Neural cell (in vitro differentiated cells): ENCODE measurements at regions not wholly inside any gene's neighbourhood (a gene's known extent, or its start where the extent isn't known, plus 50 kb on each side); places are given as distances from the start of the nearest gene placed in this dataset.
A peak's percentile ranks its signal among the peaks of the same experiment; 100 is the strongest.

Experiments used
- H2AFZ ChIP-seq: fragments of 200-600, 300-800 bp; sonication (generic), shearing (Covaris generic); 2 replicates; pipeline ENCODE4 v1.6.0; 2014; ENCODE audit warnings: low read depth, mild to moderate bottlenecking, antibody characterized with exemption, low read length, moderate library complexity
- H3F3A ChIP-seq: fragments of 200-600 bp; shearing (Covaris generic); 2 replicates; pipeline ENCODE4 v1.6.1; 2016; ENCODE audit warnings: mild to moderate bottlenecking, moderate library complexity, mixed read lengths, antibody characterized with exemption, low read length; ENCODE audit not compliant: insufficient read depth, poor library complexity, severe bottlenecking
- H3K27ac ChIP-seq: fragments of 200-600, 300-800 bp; sonication (generic), shearing (Covaris generic); 2 replicates; pipeline ENCODE4 v1.5.1; 2014; ENCODE audit warnings: mild to moderate bottlenecking, low read length, moderate library complexity
- H3K27me3 ChIP-seq: fragments of 300-800, 200-600 bp; sonication (generic), shearing (Covaris generic); 2 replicates; pipeline ENCODE4 v1.6.0; 2014; ENCODE audit warnings: mild to moderate bottlenecking, low read depth, low read length, moderate library complexity; ENCODE audit not compliant: insufficient read depth
- H3K36me3 ChIP-seq: fragments of 300-800, 200-600 bp; sonication (generic), shearing (Covaris generic); 2 replicates; pipeline ENCODE4 v1.5.1; 2014; ENCODE audit warnings: mild to moderate bottlenecking, antibody characterized with exemption, low read length, moderate library complexity; ENCODE audit not compliant: insufficient read depth
- H3K4me2 ChIP-seq: fragments of 300-800, 200-600 bp; sonication (generic), shearing (Covaris generic); 2 replicates; pipeline ENCODE4 v1.6.0; 2014; ENCODE audit warnings: mild to moderate bottlenecking, low read length
- H3K4me3 ChIP-seq: fragments of 300-800, 200-600 bp; sonication (generic), shearing (Covaris generic); 2 replicates; pipeline ENCODE4 v1.5.1; 2014; ENCODE audit warnings: mild to moderate bottlenecking, low read length, moderate library complexity
- H3K79me2 ChIP-seq: fragments of 200-600 bp; shearing (Covaris generic); replicated peaks from 2 replicates; pipeline ENCODE4 v1.6.0; 2014; ENCODE audit warnings: mild to moderate bottlenecking, low read length, moderate library complexity; ENCODE audit not compliant: insufficient read depth
- H3K9ac ChIP-seq: fragments of 300-800, 200-600 bp; sonication (generic), shearing (Covaris generic); 2 replicates; pipeline ENCODE4 v1.6.1; 2016; ENCODE audit warnings: mild to moderate bottlenecking, low read length, mixed read lengths
- H3K9me2 ChIP-seq: fragments of 200-600 bp; shearing (Covaris generic); 2 replicates; pipeline ENCODE4 v1.6.1; 2016; ENCODE audit warnings: mild to moderate bottlenecking, low read length, mixed read lengths; ENCODE audit not compliant: insufficient read depth
- H3K9me3 ChIP-seq: fragments of 200-600, 300-800 bp; sonication (generic), shearing (Covaris generic); 2 replicates; pipeline ENCODE4 v1.6.1; 2016; ENCODE audit warnings: mild to moderate bottlenecking, mixed run types, low read length, moderate library complexity, mixed read lengths
- H4K20me1 ChIP-seq: fragments of 200-600 bp; shearing (Covaris generic); 2 replicates; pipeline ENCODE4 v1.6.1; 2016; ENCODE audit warnings: mild to moderate bottlenecking, mixed run types; ENCODE audit not compliant: insufficient read depth
- EP300 ChIP-seq: fragments of 450-650 bp; conservative IDR thresholded peaks from 2 replicates; pipeline ENCODE4 v1.6.1; 2014; ENCODE audit warnings: antibody characterized with exemption, mild to moderate bottlenecking, moderate library complexity; ENCODE audit not compliant: poor library complexity, severe bottlenecking
- EZH2 ChIP-seq: fragments of 200-600, 300-800 bp; shearing (Covaris generic), sonication (generic); IDR thresholded peaks from 2 replicates; pipeline ENCODE4 v1.6.1; 2014; ENCODE audit warnings: antibody characterized with exemption, low read length, borderline replicate concordance, mild to moderate bottlenecking; ENCODE audit not compliant: insufficient read depth, poor library complexity, severe bottlenecking
- MXI1 ChIP-seq: fragments of 450-650 bp; conservative IDR thresholded peaks from 2 replicates; pipeline ENCODE4 v1.6.1; 2014; ENCODE audit warnings: antibody characterized with exemption, mild to moderate bottlenecking; ENCODE audit not compliant: poor library complexity, severe bottlenecking
- POLR2AphosphoS5 ChIP-seq: IDR thresholded peaks from 2 replicates; pipeline ENCODE4 v1.6.1; 2012
- RAD21 ChIP-seq: fragments of 450-650 bp; conservative IDR thresholded peaks from 2 replicates; pipeline ENCODE4 v1.6.1; 2014; ENCODE audit warnings: antibody characterized with exemption, mild to moderate bottlenecking, moderate library complexity
- SMC3 ChIP-seq: fragments of 450-650 bp; conservative IDR thresholded peaks from 2 replicates; pipeline ENCODE4 v1.6.1; 2014; ENCODE audit warnings: antibody characterized with exemption, mild to moderate bottlenecking, moderate library complexity; ENCODE audit not compliant: poor library complexity
- TAF1 ChIP-seq: IDR thresholded peaks from 2 replicates; pipeline ENCODE4 v1.6.1; 2012; ENCODE audit warnings: low read depth
- TF ChIP-seq, protein P1 (sequence below): IDR thresholded peaks from 2 replicates; pipeline ENCODE4 v1.6.1; 2012; ENCODE audit warnings: borderline replicate concordance
- TF ChIP-seq, protein P2 (sequence below): fragments of 450-650 bp; IDR thresholded peaks from 2 replicates; pipeline ENCODE4 v1.5.1; 2014; ENCODE audit warnings: antibody characterized with exemption, mild to moderate bottlenecking, moderate library complexity; ENCODE audit not compliant: poor library complexity, severe bottlenecking

DNA sequence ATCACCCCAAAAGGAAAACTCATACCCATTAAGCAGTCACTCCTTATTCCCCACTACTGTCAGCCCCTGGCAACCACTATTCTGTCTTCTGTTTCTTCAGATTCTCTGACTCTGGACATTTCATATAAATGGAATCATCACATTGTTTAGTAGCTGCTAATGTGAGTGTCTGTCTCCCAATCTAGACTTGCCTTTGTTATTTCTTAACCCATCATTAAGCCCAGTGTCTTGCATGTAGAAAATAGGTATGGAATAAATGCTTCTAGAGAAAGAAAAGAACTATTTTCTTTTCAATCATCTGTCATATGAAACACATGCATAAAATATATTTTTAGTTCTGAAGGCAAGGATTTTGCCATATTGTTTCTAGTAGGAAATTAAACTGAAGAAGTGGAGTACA is 610.0 kb downstream of the PLPP3 start:
- no peaks in the 10 kb centered on the region for H4K20me1 ChIP-seq
- no peak overlapping the region for H3K4me3 ChIP-seq
- no peaks in the 10 kb centered on the region for H3K9me2 ChIP-seq
- H3K9me3 ChIP-seq = no peaks in the 10 kb centered on the region
- H3F3A ChIP-seq = peaks cover 2% of the 10 kb centered on the region
- H3K27me3 ChIP-seq = no peaks in the 10 kb centered on the region
- H2AFZ ChIP-seq = no peak overlapping the region
- peak overlapping the region; percentile 62 for H3K27ac ChIP-seq
- H3K9ac ChIP-seq = no peak overlapping the region
- H3K36me3 ChIP-seq = no peaks in the 10 kb centered on the region
- TF ChIP-seq EP300 = peak; percentile 90
- TF ChIP-seq POLR2AphosphoS5 = peak; percentile 59
- TF ChIP-seq TAF1 = no peak
- no peak for TF ChIP-seq RAD21
- TF ChIP-seq, protein P1, sequence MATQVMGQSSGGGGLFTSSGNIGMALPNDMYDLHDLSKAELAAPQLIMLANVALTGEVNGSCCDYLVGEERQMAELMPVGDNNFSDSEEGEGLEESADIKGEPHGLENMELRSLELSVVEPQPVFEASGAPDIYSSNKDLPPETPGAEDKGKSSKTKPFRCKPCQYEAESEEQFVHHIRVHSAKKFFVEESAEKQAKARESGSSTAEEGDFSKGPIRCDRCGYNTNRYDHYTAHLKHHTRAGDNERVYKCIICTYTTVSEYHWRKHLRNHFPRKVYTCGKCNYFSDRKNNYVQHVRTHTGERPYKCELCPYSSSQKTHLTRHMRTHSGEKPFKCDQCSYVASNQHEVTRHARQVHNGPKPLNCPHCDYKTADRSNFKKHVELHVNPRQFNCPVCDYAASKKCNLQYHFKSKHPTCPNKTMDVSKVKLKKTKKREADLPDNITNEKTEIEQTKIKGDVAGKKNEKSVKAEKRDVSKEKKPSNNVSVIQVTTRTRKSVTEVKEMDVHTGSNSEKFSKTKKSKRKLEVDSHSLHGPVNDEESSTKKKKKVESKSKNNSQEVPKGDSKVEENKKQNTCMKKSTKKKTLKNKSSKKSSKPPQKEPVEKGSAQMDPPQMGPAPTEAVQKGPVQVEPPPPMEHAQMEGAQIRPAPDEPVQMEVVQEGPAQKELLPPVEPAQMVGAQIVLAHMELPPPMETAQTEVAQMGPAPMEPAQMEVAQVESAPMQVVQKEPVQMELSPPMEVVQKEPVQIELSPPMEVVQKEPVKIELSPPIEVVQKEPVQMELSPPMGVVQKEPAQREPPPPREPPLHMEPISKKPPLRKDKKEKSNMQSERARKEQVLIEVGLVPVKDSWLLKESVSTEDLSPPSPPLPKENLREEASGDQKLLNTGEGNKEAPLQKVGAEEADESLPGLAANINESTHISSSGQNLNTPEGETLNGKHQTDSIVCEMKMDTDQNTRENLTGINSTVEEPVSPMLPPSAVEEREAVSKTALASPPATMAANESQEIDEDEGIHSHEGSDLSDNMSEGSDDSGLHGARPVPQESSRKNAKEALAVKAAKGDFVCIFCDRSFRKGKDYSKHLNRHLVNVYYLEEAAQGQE = no peak
- no peaks in the 10 kb centered on the region for H3K79me2 ChIP-seq
- no peak overlapping the region for H3K4me2 ChIP-seq

DNA sequence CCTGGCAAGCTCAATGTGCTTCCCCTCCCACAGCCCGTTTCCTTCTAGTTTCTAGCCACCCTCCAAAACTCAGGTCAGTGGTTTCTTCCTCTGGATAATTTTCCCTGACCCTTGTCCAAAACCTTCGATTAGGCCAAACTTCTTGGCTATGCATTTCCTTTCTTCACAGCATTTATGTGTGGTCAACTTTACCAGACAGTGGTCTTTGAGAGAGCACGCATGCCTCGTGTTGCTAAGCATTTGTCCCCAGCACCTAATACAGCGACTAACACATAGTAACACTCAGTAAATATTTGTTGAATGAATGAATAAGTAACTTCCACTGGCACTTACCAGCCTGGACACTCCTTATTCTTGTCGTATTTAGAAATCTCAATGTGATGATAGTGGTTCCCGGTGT is 610.7 kb downstream of the PLPP3 start:
- peaks cover 2% of the 10 kb centered on the region for H3F3A ChIP-seq
- H2AFZ ChIP-seq = no peak overlapping the region
- TF ChIP-seq EZH2 (no peak), EP300 (no peak), POLR2AphosphoS5 (no peak), RAD21 (no peak), TAF1 (no peak), SMC3 (no peak), MXI1 (no peak)
- TF ChIP-seq, protein P1 = no peak
- TF ChIP-seq, protein P2, sequence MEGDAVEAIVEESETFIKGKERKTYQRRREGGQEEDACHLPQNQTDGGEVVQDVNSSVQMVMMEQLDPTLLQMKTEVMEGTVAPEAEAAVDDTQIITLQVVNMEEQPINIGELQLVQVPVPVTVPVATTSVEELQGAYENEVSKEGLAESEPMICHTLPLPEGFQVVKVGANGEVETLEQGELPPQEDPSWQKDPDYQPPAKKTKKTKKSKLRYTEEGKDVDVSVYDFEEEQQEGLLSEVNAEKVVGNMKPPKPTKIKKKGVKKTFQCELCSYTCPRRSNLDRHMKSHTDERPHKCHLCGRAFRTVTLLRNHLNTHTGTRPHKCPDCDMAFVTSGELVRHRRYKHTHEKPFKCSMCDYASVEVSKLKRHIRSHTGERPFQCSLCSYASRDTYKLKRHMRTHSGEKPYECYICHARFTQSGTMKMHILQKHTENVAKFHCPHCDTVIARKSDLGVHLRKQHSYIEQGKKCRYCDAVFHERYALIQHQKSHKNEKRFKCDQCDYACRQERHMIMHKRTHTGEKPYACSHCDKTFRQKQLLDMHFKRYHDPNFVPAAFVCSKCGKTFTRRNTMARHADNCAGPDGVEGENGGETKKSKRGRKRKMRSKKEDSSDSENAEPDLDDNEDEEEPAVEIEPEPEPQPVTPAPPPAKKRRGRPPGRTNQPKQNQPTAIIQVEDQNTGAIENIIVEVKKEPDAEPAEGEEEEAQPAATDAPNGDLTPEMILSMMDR = no peak
- no peaks in the 10 kb centered on the region for H3K9me2 ChIP-seq
- H3K36me3 ChIP-seq = no peaks in the 10 kb centered on the region
- H3K4me2 ChIP-seq = no peak overlapping the region
- H3K79me2 ChIP-seq = no peaks in the 10 kb centered on the region
- H4K20me1 ChIP-seq = no peaks in the 10 kb centered on the region
- H3K27ac ChIP-seq = peak overlapping the region; percentile 62
- H3K9me3 ChIP-seq = no peaks in the 10 kb centered on the region
- no peaks in the 10 kb centered on the region for H3K27me3 ChIP-seq
- peak overlapping the region; percentile 0 for H3K9ac ChIP-seq
- H3K4me3 ChIP-seq = peak overlapping the region; percentile 6
